SK-N-SH (cell line): ENCODE measurements at regions not wholly inside any gene's neighbourhood (a gene's known extent, or its start where the extent isn't known, plus 50 kb on each side); places are given as distances from the start of the nearest gene placed in this dataset.

Source experiments
- CTCF ChIP-seq: fragments of 200-600 bp; sonication (generic); IDR thresholded peaks from 2 replicates; pipeline ENCODE4 v1.6.1; 2017; ENCODE audit warnings: antibody characterized with exemption, mild to moderate bottlenecking, moderate library complexity
- JUND ChIP-seq: IDR thresholded peaks from 2 replicates; pipeline ENCODE4 v1.4.0; 2012
- MXI1 ChIP-seq: IDR thresholded peaks from 2 replicates; pipeline ENCODE4 v1.6.1; 2012; ENCODE audit warnings: mild to moderate bottlenecking, low read depth, low read length, improper control_type of control experiment
- RCOR1 ChIP-seq: fragments of 150-350 bp; IDR thresholded peaks from 2 replicates; pipeline ENCODE4 v1.6.1; 2017; ENCODE audit warnings: antibody characterized with exemption, low read length
- SIN3A ChIP-seq: IDR thresholded peaks from 2 replicates; pipeline ENCODE4 v1.6.1; 2012; ENCODE audit warnings: low read depth, mild to moderate bottlenecking, low read length, moderate library complexity, borderline replicate concordance
- TCF12 ChIP-seq: IDR thresholded peaks from 2 replicates; pipeline ENCODE4 v1.4.0; 2012
- USF1 ChIP-seq: IDR thresholded peaks from 2 replicates; pipeline ENCODE4 v1.4.0; 2012; ENCODE audit warnings: low read depth, borderline replicate concordance

GRCh38 chr9:103730866-103731265 lies 363.2 kb upstream of the SMC2 start:
- TF ChIP-seq CTCF (no peak), SIN3A (no peak), JUND (no peak), USF1 (no peak), MXI1 (no peak), RCOR1 (no peak), TCF12 (no peak)
